Activated CD8-positive, alpha-beta T cell treated with anti-CD3 and anti-CD28 coated beads for 36 hours (primary cell): ENCODE measurements at regions not wholly inside any gene's neighbourhood (a gene's known extent, or its start where the extent isn't known, plus 50 kb on each side); places are given as distances from the start of the nearest gene placed in this dataset.

Experiments used
- ATAC-seq: fragments of 200-7000 bp; cut with Tn5 transposase; one replicate; pipeline ENCODE4 v1.10.0; 2021; ENCODE audit warnings: mild to moderate bottlenecking, moderate library complexity
- CTCF ChIA-PET: fragments of 350-600 bp; sonication (Branson Sonifier 250); formaldehyde crosslinking; loops from one replicate; lab custom pipeline; 2021; ENCODE audit warnings: antibody characterized with exemption; lab: Charles Lee
- POLR2A ChIA-PET: fragments of 350-600 bp; sonication (Branson Sonifier 250); formaldehyde crosslinking; loops from one replicate; lab custom pipeline; 2021; ENCODE audit warnings: antibody characterized with exemption; lab: Charles Lee
- DNase-seq: peaks from one replicate; pipeline ENCODE4 v3.0.0-alpha.2; 2020
- H3K27ac Mint-ChIP-seq: one replicate; pipeline ENCODE4 v1.8.0; 2021; ENCODE audit warnings: mild to moderate bottlenecking, mixed read lengths
- H3K27me3 Mint-ChIP-seq: one replicate; pipeline ENCODE4 v1.8.0; 2021; ENCODE audit warnings: mixed read lengths
- H3K36me3 Mint-ChIP-seq: one replicate; pipeline ENCODE4 v1.8.0; 2021; ENCODE audit warnings: low read depth, mixed read lengths
- H3K4me1 Mint-ChIP-seq: one replicate; pipeline ENCODE4 v1.8.0; 2021; ENCODE audit warnings: low read depth, mixed read lengths
- H3K4me3 Mint-ChIP-seq: one replicate; pipeline ENCODE4 v1.8.0; 2021; ENCODE audit warnings: mild to moderate bottlenecking, moderate library complexity, mixed read lengths
- H3K9me3 Mint-ChIP-seq: one replicate; pipeline ENCODE4 v1.8.0; 2021; ENCODE audit warnings: mixed read lengths
- CTCF ChIP-seq: fragments of 200-600 bp; IDR thresholded peaks from one replicate; pipeline ENCODE4 v1.8.0; 2022; ENCODE audit warnings: antibody characterized with exemption, mild to moderate bottlenecking
- intact Hi-C: fragments of 100-400 bp; cut with micrococcal nuclease; formaldehyde crosslinking; loops from one replicate; pipeline ENCODE4 v1.10.0; 2022

DNA sequence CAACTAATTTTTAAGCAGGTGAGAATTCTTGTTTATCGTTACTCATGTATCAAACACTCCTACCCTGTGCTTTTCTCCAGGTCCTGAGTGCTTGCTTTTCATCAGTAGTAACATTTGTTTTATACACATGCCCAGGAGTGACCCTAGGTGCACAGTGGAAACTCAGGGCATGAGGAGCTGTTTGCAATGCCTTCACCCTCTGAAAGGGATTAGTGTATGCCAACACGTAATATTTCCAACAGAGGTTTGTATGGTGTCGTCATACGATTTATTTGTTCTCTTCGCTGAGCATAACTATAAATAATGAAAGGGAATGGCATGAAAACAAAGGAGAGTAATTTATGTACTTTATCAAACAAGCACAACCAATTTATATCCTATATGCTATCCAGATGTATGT, 537.4 kb upstream of the MMS22L start:
- no peak for DNase-seq
- H3K27ac Mint-ChIP-seq: no peak overlapping the region
- TF ChIP-seq CTCF: no peak
- H3K9me3 Mint-ChIP-seq: peaks cover 2% of the 10 kb centered on the region
- ChIA-PET CTCF (no interaction called here), POLR2A (no interaction called here)
- H3K4me1 Mint-ChIP-seq: no peaks in the 10 kb centered on the region
- intact Hi-C loops: no loop called here
- no peaks in the 10 kb centered on the region for H3K27me3 Mint-ChIP-seq
- no peak for ATAC-seq
- H3K4me3 Mint-ChIP-seq: no peak overlapping the region
- H3K36me3 Mint-ChIP-seq: no peaks in the 10 kb centered on the region

DNA sequence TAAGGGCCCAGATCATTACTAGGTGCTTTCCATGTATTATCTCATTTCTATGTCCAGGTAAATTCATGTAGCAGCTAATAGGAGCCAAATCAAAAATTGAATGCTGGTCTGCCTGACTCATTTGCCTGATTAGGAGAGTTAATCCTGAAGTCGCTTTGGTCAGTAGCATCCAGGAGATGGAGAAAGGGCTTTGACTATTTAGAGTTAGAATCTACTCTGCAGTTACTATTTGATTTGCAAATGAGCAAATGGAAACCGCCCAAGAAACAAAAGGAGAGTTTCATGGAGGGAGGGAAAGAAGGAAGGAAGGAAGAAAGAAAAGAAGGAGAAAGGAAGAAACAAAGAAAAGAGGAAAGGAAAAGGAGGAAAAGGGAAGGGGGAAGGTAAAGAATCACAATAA, 539.6 kb upstream of the MMS22L start:
- Mint-ChIP-seq H3K27ac (no peak overlapping the region), H3K9me3 (no peaks in the 10 kb centered on the region), H3K36me3 (no peaks in the 10 kb centered on the region), H3K4me3 (no peak overlapping the region), H3K27me3 (no peaks in the 10 kb centered on the region), H3K4me1 (no peaks in the 10 kb centered on the region)
- no peak for DNase-seq
- ChIA-PET CTCF (no interaction called here), POLR2A (no interaction called here)
- no peak for ATAC-seq
- intact Hi-C loops: no loop called here
- TF ChIP-seq CTCF: no peak

GRCh38 chr6:97841763-97842162, 558.7 kb upstream of the MMS22L start:
- Mint-ChIP-seq H3K36me3 (no peaks in the 10 kb centered on the region), H3K27ac (no peak overlapping the region), H3K4me3 (no peak overlapping the region), H3K4me1 (no peaks in the 10 kb centered on the region), H3K27me3 (no peaks in the 10 kb centered on the region), H3K9me3 (peaks cover 1% of the 10 kb centered on the region)
- POLR2A ChIA-PET: no interaction called here
- CTCF ChIA-PET: no interaction called here
- no peak for DNase-seq
- no peak for TF ChIP-seq CTCF
- ATAC-seq: no peak
- intact Hi-C loops: no loop called here

DNA sequence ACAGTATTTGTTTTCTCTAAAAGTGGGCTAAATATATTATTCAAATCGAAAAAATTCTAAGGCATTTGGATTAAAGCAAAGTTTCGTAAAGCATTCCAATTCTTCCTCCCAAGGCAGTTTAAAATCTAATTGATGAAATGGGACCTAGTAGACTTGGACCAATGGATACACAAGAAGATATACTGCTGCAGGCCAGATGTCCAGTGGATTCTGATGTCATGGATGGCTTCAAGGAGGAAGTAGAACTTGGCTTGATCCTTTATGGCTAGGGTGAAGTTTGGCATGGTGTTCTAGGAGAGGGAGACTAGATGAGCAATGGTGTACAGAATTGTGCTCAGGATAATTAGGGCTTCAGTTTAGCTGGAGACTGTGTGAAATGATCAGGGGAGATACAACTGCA, 559.5 kb upstream of the MMS22L start:
- POLR2A ChIA-PET: no interaction called here
- DNase-seq (no peak), ATAC-seq (no peak)
- Mint-ChIP-seq H3K4me1 (no peaks in the 10 kb centered on the region), H3K27ac (no peak overlapping the region), H3K9me3 (peaks cover 1% of the 10 kb centered on the region), H3K27me3 (no peaks in the 10 kb centered on the region), H3K36me3 (no peaks in the 10 kb centered on the region), H3K4me3 (no peak overlapping the region)
- intact Hi-C loops: no loop called here
- TF ChIP-seq CTCF: no peak
- CTCF ChIA-PET: no interaction called here

DNA sequence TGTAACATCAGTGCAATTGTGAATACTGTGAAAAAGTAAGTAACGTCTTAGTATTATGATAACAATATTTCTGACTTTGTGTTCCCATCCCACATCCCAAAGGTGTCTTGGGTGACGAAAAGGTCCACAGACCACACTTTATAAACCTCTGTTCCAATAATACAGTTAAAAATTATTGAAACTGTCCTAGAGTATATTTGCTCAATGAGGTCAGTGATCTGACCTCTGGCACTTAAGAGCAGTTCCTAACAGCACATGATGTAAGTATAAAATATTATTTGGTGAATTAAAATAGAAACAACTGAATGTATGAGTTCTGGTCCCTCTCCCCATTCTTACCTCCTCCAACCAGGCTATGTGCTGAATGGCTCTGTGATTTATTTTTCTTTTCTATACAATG, 566.4 kb upstream of the MMS22L start:
- H3K4me1 Mint-ChIP-seq: no peaks in the 10 kb centered on the region
- no peaks in the 10 kb centered on the region for H3K27me3 Mint-ChIP-seq
- no peak overlapping the region for H3K27ac Mint-ChIP-seq
- no peak for TF ChIP-seq CTCF
- H3K4me3 Mint-ChIP-seq: no peak overlapping the region
- DNase-seq (no peak), ATAC-seq (no peak)
- peaks cover 3% of the 10 kb centered on the region for H3K9me3 Mint-ChIP-seq
- POLR2A ChIA-PET: no interaction called here
- CTCF ChIA-PET: no interaction called here
- H3K36me3 Mint-ChIP-seq: no peaks in the 10 kb centered on the region
- intact Hi-C loops: no loop called here
